GM21723 (cell line): ENCODE measurements at regions not wholly inside any gene's neighbourhood (a gene's known extent, or its start where the extent isn't known, plus 50 kb on each side); places are given as distances from the start of the nearest gene placed in this dataset.
"Not testable (repeated sequence)": the region's sequence is repeated elsewhere in the genome, so short reads cannot be mapped to it uniquely, and the experiment has no call there.

Experiments
- ATAC-seq: cut with Tn5 transposase; IDR thresholded peaks from one replicate; pipeline ENCODE4 v1.9.1; 2021; ENCODE audit warnings: mild to moderate bottlenecking, moderate library complexity; ENCODE audit not compliant: unreplicated experiment

DNA sequence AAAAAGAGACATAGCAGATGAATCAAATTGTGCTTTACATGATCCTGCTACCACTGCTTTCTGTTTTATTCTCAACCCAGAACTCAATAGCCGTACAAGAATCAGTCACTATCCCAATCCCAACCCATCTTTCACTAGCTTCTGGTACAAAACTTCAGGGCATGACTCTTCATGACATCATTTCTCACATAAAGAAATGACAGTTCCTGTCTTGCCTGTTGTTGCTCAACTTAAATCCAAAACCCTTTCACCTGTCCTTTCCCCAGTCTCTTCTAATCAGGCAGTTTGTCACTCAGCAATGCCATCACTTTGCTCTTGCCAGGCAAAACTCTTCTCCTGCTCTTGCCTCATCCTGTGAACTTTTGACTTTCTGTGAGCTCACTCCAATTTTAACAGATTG lies 962.8 kb downstream of the GALC start:
- no peak for ATAC-seq

DNA sequence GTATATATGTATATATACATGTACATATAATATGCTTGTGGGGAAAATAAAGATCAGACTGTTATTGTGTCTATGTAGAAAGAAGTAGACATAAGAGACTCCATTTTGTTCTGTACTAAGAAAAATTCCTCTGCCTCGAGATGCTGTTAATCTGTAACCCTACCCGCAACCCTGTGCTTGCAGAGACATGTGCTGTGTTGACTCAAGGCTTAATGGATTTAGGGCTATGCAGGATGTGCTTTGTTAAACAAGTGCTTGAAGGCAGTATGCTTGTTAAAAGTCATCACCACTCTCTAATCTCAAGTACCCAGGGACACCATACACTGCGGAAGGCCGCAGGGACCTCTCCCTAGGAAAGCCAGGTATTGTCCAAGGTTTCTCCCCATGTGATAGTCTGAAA lies 972.9 kb downstream of the GALC start:
- ATAC-seq = not testable (repeated sequence)

DNA sequence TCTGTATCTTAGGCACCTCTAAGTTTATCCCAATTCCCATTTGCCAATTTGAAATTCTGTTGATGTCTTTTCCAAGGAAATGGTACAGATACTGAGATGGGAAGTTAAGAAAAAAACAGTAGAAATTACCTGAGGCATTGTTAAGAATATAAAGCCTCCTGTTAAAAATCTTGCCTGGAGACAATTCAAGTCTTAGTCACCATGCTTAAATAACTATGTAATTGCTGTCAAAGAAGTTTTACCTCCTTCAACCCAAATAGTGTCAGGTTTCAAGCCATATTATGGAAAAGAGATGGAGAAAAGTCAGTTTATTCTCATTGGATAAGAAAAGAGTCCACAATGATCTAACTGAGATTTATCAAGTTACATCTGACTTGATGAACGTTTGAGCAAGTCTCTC lies 974.7 kb downstream of the GALC start:
- ATAC-seq = no peak

DNA sequence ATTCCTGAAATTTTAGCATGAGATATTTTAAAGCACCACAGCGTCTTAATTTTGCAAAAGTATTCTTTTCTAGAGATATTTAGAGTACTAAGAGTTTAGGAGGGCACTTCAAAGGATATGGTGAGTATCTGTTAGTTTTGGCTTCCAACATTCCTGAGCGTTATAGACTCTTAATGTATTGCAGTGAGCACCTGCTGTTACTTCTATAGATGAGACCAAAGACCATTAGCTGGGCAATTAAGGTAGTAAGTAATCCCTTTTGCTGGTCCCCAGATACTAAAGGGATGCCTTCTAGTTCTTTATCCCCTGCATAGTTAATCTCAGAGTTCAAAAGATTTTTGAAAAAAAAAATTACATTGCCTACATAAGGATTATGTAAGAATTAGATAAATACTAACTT lies 975.6 kb downstream of the GALC start:
- no peak for ATAC-seq

DNA sequence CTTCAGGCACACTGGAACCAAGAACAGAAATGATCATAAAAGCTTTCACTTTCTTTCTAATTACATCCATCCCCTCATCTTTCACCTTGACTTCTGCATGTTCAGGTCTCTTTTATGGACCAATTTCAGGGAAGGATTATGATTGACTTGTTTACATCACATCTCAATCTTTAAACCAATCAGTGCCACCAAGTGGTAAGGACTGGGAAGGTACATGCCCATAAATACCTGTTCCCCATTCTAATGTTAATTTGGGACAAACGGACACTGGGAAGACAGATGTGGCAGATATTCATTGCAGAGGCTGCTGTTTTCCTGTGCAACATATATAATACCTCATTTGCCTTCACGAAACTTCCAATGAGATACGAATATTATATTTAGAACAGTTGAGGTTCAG lies 978.1 kb downstream of the GALC start:
- no peak for ATAC-seq

DNA sequence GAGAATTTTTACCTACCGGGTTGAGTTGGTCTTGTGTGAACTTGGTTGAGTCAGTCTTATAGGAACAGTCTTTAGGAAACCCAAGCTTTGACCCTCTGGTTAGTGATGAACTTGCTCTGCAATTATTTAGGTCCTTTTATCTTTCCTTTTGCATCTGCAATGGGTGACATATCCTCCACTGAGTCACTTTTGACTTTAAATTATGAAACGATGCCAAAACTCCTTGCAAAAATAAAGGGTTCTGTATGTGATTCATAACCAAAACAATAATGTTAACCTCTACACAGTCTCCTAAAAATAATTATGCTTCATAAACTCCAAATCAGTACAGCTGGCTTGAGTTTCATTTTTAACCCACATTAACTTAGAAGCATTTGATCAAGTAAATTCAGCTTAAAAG lies 979.4 kb downstream of the GALC start:
- no peak for ATAC-seq

DNA sequence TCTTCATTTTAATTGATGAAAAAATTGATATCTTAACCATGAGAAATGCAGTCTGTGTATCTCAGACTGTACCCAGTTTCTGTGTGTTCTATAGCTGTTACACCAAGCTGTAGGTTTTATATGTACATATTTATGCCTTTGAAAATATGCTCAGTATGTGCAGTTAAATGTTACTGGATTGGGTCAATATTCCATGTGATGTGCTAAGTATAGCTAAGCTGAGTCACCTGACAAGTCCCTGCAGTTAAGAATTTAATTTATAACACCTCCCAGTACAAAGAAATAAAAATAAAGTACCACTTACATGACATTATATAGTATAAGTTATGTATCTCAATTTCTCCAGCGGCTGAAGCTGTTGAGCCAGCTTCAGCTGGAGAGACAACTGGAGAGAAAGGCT lies 984.0 kb downstream of the GALC start:
- ATAC-seq = no peak

DNA sequence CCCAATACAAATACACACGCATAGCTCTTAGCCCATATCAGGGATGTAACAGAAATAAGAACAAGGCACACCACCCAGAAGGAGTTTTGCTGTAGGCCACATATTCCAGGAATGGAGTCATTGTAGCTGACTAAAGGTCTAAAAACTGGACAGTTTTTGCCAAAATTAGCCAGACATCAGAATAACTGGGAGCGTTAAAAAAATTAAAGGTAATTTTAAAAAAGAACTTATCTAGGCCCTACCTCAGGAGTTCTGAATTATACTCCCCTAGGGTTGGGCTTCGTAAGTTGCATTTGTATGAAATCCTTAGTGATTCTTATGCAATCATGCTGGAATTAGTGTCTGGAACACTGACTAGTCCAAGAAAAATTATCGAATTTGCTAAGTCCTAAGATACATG lies 987.7 kb downstream of the GALC start:
- ATAC-seq = no peak

DNA sequence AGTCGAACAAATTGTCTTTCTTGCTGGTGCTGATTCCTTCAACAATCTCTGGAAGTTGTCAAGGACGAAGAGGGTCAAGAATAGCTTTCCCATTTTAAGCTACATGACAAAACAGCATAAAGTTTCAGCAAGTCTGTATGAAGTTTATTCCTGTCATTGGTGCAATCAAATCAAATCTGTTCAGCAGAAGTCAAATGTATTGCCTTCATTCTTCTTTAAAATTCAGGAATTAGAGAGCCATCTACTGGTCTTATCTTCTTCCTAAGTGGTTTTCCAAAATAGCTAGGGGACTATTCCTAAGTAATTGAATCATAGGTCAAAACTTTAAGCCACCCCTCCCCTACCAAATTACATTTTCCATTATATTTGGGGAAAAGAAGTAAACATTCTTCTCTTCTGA lies 990.2 kb downstream of the GALC start:
- no peak for ATAC-seq

DNA sequence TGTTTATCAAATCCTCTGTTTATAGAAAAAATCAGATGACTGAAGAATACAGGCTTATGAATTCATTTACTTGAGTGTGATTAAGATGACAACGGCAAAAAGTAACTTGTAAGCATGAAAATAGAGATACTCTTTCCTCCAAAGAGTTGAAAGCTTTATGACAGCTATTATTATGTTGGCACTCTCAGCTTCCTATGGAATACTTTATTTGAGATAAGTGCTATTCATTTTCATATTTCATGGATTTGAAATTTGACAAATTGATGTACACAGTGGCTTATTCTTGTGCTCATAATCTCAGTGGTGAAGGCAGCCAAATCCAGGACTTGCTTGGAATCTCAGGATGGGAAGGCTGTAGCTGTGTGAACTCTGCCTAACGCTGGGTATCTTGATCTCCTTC lies 991.6 kb downstream of the GALC start:
- ATAC-seq = no peak

DNA sequence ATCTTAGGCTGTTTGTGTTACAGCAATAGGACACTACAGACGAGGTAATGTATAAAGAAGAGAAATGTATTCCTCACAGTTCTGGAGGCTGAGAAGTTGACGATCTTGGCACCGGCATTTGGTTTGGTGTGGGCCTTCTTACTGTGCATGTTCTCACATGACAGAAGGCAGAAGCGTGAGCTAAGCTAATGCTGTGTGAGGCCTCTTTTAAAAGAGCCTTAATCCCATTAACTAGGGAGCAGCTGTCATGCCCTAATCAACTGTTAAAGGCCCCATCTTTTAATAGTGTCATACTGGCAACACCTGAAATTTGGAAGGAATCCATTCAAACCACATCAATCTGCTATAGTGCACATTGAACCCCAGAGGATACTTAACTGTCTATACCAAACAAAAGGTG lies 992.9 kb downstream of the GALC start:
- no peak for ATAC-seq

DNA sequence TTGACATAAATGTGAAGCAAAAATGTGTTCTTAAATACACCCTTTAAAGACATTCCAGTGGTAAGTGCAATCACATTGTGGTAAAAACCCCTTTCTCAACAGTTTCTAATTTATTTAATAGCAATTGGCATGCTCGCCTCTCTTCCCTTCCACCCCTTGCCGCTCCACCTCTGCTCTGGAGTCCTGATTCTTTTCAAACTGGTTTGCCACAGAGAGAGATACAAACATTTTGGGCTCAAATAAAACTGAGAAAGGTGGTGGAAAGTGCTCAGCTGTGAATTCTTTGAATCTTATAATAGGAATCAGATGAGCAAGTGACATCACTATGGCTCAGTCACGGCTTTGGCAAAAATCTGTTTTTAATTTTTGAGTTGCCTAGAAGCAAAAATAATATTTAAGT lies 993.9 kb downstream of the GALC start:
- ATAC-seq = no peak

DNA sequence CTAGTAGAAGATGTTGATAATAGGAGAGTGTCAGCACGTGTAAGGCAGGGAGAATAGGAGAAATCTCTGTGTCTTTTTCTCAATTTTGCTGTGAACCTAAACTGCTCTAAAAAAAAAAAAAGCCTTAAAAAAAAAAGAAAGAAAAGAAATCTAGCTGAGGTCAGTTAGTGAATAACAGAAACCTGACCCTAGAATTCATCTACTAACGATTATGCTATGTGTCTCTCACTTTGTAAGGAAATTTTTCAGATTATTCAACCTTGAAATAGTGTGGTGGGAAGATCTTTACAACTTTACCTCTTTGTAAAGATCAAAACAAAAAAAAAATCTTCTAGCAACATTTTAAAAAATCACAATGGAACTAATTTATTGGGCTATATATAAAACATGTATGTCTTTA lies 995.7 kb downstream of the GALC start:
- ATAC-seq = no peak

DNA sequence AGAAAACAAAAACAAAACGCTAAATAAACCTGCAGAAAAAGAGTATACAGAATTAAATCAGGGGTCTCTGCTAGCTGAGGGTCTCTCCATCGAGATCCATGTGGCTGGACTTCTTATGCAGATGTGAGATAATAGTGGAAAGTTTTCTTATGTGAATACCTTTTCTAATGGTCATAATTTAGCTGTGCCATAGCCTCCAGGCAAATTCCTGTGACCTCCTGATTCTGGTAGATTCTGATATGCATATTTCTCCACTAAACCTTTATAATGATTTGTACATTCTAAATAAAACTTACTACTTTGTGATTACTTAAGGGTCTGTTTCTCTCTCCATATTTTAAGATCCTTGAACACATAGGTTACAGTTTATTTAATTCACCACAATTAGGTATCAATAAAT lies 1002.6 kb downstream of the GALC start:
- no peak for ATAC-seq

DNA sequence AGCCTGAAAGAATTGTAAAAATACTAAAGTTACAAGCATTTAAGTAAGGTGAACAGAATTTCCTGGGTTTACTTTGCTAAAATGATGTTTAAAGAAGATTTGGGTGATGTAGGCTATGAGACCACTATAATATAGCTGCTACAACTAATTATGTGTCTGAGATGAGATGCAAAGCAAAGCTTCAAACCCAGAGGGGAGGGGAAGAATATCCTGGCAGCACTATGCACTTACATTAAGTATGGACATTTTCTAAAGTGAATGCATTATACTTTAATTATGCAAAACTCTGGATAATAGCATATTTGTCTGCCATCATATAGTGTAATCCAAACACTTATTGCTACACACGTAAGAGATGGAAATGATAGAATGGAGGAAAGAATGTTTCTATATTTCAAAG lies 1003.7 kb downstream of the GALC start:
- no peak for ATAC-seq

DNA sequence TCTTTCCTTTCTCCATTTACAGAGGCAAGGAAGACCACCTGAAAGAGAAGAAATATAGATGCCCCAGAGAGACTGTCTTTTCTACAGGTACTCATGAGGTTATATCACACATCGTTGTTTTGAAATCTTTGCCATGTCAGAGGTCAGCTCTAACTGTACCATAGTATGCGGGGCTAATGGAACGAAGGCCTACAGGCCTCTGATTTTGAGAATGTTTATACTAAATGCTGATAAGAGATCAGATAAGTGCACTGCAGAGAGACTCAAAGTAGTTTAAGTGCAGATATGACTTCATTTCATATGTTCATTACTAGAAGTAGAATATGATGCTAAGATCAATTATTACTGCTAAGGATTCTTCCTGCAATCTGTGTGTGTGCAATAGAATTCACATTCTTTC lies 1005.0 kb downstream of the GALC start:
- ATAC-seq = no peak

DNA sequence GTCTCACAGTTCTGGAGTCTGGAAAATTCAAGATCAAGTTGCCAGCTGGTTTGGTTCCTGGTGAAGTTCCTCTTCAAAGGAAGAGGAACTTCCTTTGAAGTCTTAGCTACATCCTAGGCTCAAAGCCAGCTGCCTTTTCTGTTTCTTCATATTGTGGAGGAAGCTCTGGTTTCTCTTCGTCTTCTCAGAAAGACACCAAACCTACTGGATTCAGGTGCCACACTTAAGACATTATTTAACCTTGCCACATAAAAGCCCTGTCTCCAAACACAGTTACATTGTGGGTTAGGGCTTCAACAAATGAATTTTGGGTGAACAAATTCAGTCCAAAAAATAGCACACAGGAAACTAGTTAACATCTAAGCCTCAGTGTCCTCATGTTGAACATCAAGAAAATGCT lies 1019.8 kb downstream of the GALC start:
- ATAC-seq = no peak

DNA sequence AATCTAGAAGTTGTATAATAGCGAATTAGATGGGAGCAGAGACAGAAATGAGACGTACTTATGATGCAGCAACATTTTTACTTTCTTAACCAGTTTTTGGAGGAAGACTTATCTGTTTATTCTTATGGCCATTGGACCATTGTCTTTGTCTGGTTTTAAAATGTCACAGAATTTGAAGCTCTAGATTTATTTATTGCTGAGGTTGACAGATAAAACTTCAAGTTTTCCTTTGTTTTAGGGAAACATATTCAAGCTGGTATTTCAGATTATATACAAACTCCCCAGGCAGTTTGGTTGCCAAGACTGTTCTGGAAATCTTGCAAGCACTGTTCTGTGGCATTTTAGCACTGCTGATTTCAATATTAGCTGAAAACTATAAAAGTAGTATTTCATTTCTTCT lies 1021.7 kb downstream of the GALC start:
- no peak for ATAC-seq

DNA sequence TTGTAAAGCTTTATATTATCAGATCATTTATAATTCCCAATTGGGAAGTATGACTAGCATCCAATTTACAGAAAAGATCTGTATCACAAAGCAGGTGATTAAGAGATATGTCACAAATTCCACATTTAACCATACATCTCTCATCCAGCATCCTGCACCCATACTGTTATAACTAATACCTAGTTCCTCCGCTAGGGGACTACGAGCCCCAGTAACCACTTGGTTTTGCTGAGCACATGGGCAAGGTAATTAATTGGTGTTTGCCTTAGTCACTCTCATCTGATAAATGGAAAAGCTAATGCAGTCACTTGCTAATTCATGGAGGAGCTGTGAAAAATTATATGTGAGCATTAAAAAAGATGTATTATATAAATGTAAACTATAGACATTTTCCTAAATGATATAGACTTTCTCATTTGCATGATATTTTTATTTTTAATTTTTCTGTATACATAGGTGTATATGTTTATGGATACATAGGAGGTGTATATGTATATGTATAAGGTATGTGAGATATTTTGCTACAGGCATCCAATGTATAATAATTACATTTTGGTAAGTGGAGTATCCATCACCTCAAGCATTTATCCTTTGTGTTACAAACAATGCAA lies 1031.8 kb downstream of the GALC start:
- no peak for ATAC-seq

DNA sequence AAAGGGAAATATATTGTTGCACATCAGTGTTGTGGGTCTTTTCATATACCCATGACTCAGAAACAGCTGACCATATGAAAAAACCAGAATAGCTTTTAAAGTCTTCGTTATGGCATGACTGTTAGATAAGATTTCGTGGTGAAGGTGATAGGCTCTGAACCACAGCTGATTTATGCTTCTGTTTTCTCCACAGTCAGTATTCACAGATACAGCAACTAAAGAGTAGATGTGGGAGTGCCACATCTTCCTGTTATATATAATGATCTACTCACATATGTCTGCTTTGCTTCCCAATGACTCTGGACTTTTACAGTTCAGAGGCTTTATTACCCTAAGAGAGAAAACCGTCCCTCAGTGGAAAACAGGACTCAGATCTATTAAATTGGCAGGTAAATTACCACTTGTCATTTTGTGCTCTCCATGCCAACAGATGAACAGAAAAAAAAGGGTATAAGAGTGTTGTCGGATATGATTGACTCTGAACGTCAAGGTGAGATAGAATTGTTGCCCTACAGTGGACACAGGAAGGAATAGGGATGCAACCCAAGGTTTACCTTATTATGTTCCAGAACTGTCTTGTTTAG lies 1037.1 kb downstream of the GALC start:
- ATAC-seq = no peak

DNA sequence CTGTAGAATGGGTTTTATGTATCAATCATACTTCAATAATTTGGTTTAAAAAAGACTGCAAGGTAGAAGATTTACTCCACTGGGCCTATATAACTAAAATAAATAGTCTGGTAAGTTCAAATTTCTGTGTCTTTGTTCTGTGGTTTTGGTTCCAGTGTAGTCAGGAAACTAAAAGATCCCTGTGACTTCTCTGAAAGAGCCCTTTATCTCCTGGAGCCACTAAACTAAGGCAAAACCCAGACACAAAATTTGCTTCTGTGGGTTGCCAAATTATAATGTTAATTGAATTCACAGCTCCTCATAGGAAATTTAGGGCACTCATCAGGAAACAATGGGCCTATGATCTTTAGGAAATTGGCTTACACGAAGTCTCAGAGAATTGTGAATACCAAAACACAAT lies 1038.4 kb downstream of the GALC start:
- no peak for ATAC-seq

DNA sequence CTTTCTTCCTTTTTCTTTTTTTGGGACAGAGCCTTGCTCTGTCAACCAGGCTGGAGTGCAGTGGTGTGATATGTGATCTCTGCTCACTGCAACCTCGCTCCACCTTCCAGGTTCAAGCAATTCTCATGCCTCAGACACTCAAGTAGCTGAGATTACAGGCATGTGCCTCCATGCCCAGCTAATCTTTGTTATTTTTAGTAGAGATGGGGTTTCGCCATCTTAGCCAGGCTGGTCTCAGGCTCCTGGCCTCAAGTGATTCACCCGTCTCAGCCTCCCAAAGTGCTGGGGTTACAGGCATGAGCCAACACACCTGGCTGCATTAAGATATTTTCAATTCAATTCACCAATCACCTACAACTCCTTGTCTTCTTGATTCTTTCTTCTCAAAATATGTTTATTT lies 1046.5 kb downstream of the GALC start:
- no peak for ATAC-seq

DNA sequence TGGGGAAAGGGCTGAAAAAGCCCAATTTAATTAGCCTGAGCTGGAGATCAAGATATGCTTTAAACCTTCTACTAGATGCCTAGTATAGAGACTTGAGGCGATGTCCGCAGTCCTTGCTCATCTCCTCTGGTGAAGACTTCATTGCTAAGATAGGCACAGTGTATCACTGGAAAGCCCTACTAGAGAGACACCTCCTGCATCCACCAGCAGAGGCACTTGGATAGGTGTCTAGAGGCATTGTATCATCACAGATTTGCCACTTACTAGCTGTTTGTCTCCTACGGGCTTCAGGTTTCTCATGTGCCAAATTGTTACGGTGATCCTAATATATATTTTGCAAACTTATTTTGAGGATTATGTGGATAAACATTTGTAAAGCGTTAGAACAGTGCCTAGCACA lies 1048.5 kb downstream of the GALC start:
- no peak for ATAC-seq
